Caco-2 (cell line): ENCODE measurements at regions not wholly inside any gene's neighbourhood (a gene's known extent, or its start where the extent isn't known, plus 50 kb on each side); places are given as distances from the start of the nearest gene placed in this dataset.
"Not testable (repeated sequence)": the region's sequence is repeated elsewhere in the genome, so short reads cannot be mapped to it uniquely, and the experiment has no call there.

Experiments used
- BruUV-seq: library from RNA; stranded (reverse); fragments of 400-500 nt; replicated peaks from 2 replicates; lab custom pipeline; 2021; lab: Mats Ljungman, UMichigan
- CTCF ChIA-PET: fragments of 300-600 bp; sonication (Branson Sonifier 250); formaldehyde crosslinking; loops from one replicate; lab custom pipeline; 2022; ENCODE audit warnings: antibody characterized with exemption; lab: Charles Lee
- POLR2A ChIA-PET: fragments of 300-600 bp; sonication (Branson Sonifier 250); formaldehyde crosslinking; loops from one replicate; lab custom pipeline; 2022; ENCODE audit warnings: antibody characterized with exemption; lab: Charles Lee
- DNase-seq, 2 experiments: peaks; one replicate each; pipeline versions ENCODE4 v3.0.0 to v3.0.0-alpha.2; 2020 to 2022
- H3K27me3 ChIP-seq: replicated peaks from 2 replicates; pipeline ENCODE4 v1.6.0; 2011; ENCODE audit warnings: low read length; ENCODE audit not compliant: control insufficient read depth, insufficient read depth
- H3K36me3 ChIP-seq: 2 replicates; pipeline ENCODE4 v1.5.1; 2011; ENCODE audit warnings: low read length; ENCODE audit not compliant: control insufficient read depth, insufficient read depth
- H3K4me1 ChIP-seq: fragments of 250-450 bp; sonication (Bioruptor Pico); 2 replicates; pipeline ENCODE4 v1.5.1; 2020; ENCODE audit warnings: mild to moderate bottlenecking
- H3K4me3 ChIP-seq: 2 replicates; pipeline ENCODE4 v1.5.1; 2011; ENCODE audit warnings: low read depth, mild to moderate bottlenecking, control low read depth, low read length
- H3K9me3 ChIP-seq: fragments of 250-450 bp; sonication (Bioruptor Pico); 2 replicates; pipeline ENCODE4 v1.5.1; 2020; ENCODE audit warnings: mild to moderate bottlenecking, moderate library complexity
- H3K27ac Mint-ChIP-seq: one replicate; pipeline ENCODE4 v1.8.0; 2022; ENCODE audit warnings: mixed read lengths; ENCODE audit not compliant: unreplicated experiment
- H3K27me3 Mint-ChIP-seq: one replicate; pipeline ENCODE4 v1.8.0; 2022; ENCODE audit warnings: mixed read lengths; ENCODE audit not compliant: insufficient read depth, unreplicated experiment
- H3K36me3 Mint-ChIP-seq: one replicate; pipeline ENCODE4 v1.8.0; 2022; ENCODE audit warnings: mild to moderate bottlenecking, mixed read lengths; ENCODE audit not compliant: insufficient read depth, unreplicated experiment
- H3K4me1 Mint-ChIP-seq: one replicate; pipeline ENCODE4 v1.8.0; 2022; ENCODE audit warnings: low read depth, mixed read lengths; ENCODE audit not compliant: unreplicated experiment
- H3K4me3 Mint-ChIP-seq: one replicate; pipeline ENCODE4 v1.8.0; 2022; ENCODE audit warnings: mild to moderate bottlenecking, moderate library complexity, mixed read lengths; ENCODE audit not compliant: unreplicated experiment
- H3K9me3 Mint-ChIP-seq: one replicate; pipeline ENCODE4 v1.8.0; 2022; ENCODE audit warnings: mixed read lengths; ENCODE audit not compliant: unreplicated experiment
- CTCF ChIP-seq, 2 experiments: fragments of 200-600 bp in 1 of 2; IDR thresholded peaks; 1 replicate in 1 of 2; 2 replicates in 1 of 2; pipeline versions ENCODE4 v1.5.1 to v1.8.0; 2011 to 2022; ENCODE audit warnings: antibody characterized with exemption in 1 of 2, control low read depth in 1 of 2, inconsistent platforms in 1 of 2, low read depth in 1 of 2, low read length in 1 of 2, mild to moderate bottlenecking in 1 of 2, moderate library complexity in 1 of 2; ENCODE audit not compliant: insufficient read depth in 1 of 2, severe bottlenecking in 1 of 2, unreplicated experiment in 1 of 2
- intact Hi-C: fragments of 100-400 bp; cut with micrococcal nuclease; formaldehyde crosslinking; loops from one replicate; pipeline ENCODE4 v1.10.0; 2022; ENCODE audit not compliant: unreplicated experiment

- Histone ChIP-seq H3K4me1 (no peaks in the 10 kb centered on the region), H3K9me3 (no peaks in the 10 kb centered on the region), H3K27me3 (no peaks in the 10 kb centered on the region), H3K36me3 (no peaks in the 10 kb centered on the region), H3K4me3 (no peak overlapping the region)
- no peaks in the 10 kb centered on the region for H3K27me3 Mint-ChIP-seq
- TF ChIP-seq CTCF (IDR thresholded peaks at IDR 0.05; ENCODE audit: insufficient read depth in 1 of 2, low read depth in 1 of 2, low read length in 1 of 2, severe bottlenecking in 1 of 2, unreplicated experiment in 1 of 2): no peak
- no peaks in the 10 kb centered on the region for H3K4me1 Mint-ChIP-seq
- H3K27ac Mint-ChIP-seq: no peak overlapping the region
- intact Hi-C loops: no loop called here
- H3K36me3 Mint-ChIP-seq: no peaks in the 10 kb centered on the region
- BruUV-seq: no TSS peak
- H3K4me3 Mint-ChIP-seq: no peak overlapping the region
- CTCF ChIA-PET: no interaction called here
- no peak for DNase-seq
- H3K9me3 Mint-ChIP-seq: no peaks in the 10 kb centered on the region
- POLR2A ChIA-PET: no interaction called here
Measured at GRCh38 chrX:124440695-124441094, 94.3 kb downstream of the SH2D1A start.

GRCh38 chrX:124441971-124442590 is 95.7 kb downstream of the SH2D1A start:
- no peak for TF ChIP-seq CTCF (IDR thresholded peaks at IDR 0.05; ENCODE audit: insufficient read depth in 1 of 2, low read depth in 1 of 2, low read length in 1 of 2, severe bottlenecking in 1 of 2, unreplicated experiment in 1 of 2)
- no peaks in the 10 kb centered on the region for H3K9me3 ChIP-seq
- no peak for DNase-seq
- H3K27me3 ChIP-seq: no peaks in the 10 kb centered on the region
- no peaks in the 10 kb centered on the region for H3K4me1 ChIP-seq
- Mint-ChIP-seq H3K4me1 (no peaks in the 10 kb centered on the region), H3K4me3 (no peak overlapping the region), H3K27me3 (no peaks in the 10 kb centered on the region), H3K36me3 (no peaks in the 10 kb centered on the region), H3K9me3 (no peaks in the 10 kb centered on the region), H3K27ac (no peak overlapping the region)
- no peaks in the 10 kb centered on the region for H3K36me3 ChIP-seq
- ChIA-PET CTCF (no interaction called here), POLR2A (no interaction called here)
- no TSS peak for BruUV-seq
- intact Hi-C loops: no loop called here
- no peak overlapping the region for H3K4me3 ChIP-seq

- TF ChIP-seq CTCF (IDR thresholded peaks at IDR 0.05; ENCODE audit: insufficient read depth in 1 of 2, low read depth in 1 of 2, low read length in 1 of 2, severe bottlenecking in 1 of 2, unreplicated experiment in 1 of 2): no peak
- no peak overlapping the region for H3K4me3 ChIP-seq
- intact Hi-C loops: no loop called here
- H3K9me3 ChIP-seq: no peaks in the 10 kb centered on the region
- no TSS peak for BruUV-seq
- Mint-ChIP-seq H3K36me3 (no peaks in the 10 kb centered on the region), H3K9me3 (no peaks in the 10 kb centered on the region), H3K4me3 (no peak overlapping the region), H3K27ac (no peak overlapping the region), H3K4me1 (no peaks in the 10 kb centered on the region), H3K27me3 (no peaks in the 10 kb centered on the region)
- H3K36me3 ChIP-seq: no peaks in the 10 kb centered on the region
- H3K4me1 ChIP-seq: no peaks in the 10 kb centered on the region
- POLR2A ChIA-PET: no interaction called here
- CTCF ChIA-PET: interaction anchor here (0.6 kb wide), 1 partner anchor 137 kb away, joined by 3 read pairs; no protein-coding TSS in a partner anchor
- peak in 1 of 2 experiments; percentile 0 for DNase-seq
- H3K27me3 ChIP-seq: no peaks in the 10 kb centered on the region
Measured at GRCh38 chrX:124455966-124456365, 109.6 kb downstream of the SH2D1A start.

- intact Hi-C loops, H3K36me3 ChIP-seq, DNase-seq, CTCF ChIA-PET, H3K27ac Mint-ChIP-seq, BruUV-seq, POLR2A ChIA-PET, H3K36me3 Mint-ChIP-seq, H3K9me3 ChIP-seq, H3K4me1 Mint-ChIP-seq, H3K9me3 Mint-ChIP-seq, H3K27me3 ChIP-seq, H3K4me1 ChIP-seq, H3K4me3 Mint-ChIP-seq, H3K27me3 Mint-ChIP-seq, H3K4me3 ChIP-seq: not testable (repeated sequence)
Measured at GRCh38 chrX:124459851-124460250, 113.5 kb downstream of the SH2D1A start.
